Stomach (tissue), 8 donors: ENCODE measurements at regions not wholly inside any gene's neighbourhood (a gene's known extent, or its start where the extent isn't known, plus 50 kb on each side); places are given as distances from the start of the nearest gene placed in this dataset.

ENCODE experiments used
- DNase-seq, 2 donors: peaks; one replicate each; pipeline versions ENCODE4 v3.0.0 to v3.0.0-alpha.2; 2013 to 2019
- H3K27ac ChIP-seq, 5 donors: fragments of 200-600 bp in 4 of 5; sonication (generic) in 4 of 5; one replicate each; pipeline ENCODE4 v1.5.1; 2013 to 2019; ENCODE audit warnings: mild to moderate bottlenecking in 1 of 5, moderate library complexity in 1 of 5
- H3K27me3 ChIP-seq, 3 donors: fragments of 200-600 bp; sonication (generic); one replicate each; pipeline ENCODE4 v1.5.1; 2017 to 2019; ENCODE audit warnings: mixed run types in 1 of 3
- H3K36me3 ChIP-seq, 4 donors: fragments of 200-600 bp; sonication (generic); 1 replicate in 3 of 4; 2 replicates in 1 of 4; pipeline ENCODE4 v1.5.1; 2016 to 2019
- H3K4me1 ChIP-seq, 4 donors: fragments of 200-600 bp; sonication (generic); one replicate each; pipeline ENCODE4 v1.5.1; 2016 to 2019
- H3K4me3 ChIP-seq, 4 donors: fragments of 200-600 bp; sonication (generic) in 3 of 4; one replicate each; pipeline ENCODE4 v1.5.1; 2016 to 2019; ENCODE audit warnings: mild to moderate bottlenecking in 1 of 4
- H3K9me3 ChIP-seq, 4 donors: fragments of 200-600 bp; sonication (generic); one replicate each; pipeline ENCODE4 v1.5.1; 2016 to 2019
- CTCF ChIP-seq, 7 experiments: fragments of 450-650 bp in 4 of 7; fragments of 200-600 bp in 3 of 7; sonication (generic) in 3 of 7; IDR thresholded peaks; one replicate each; pipeline ENCODE4 v1.5.1; 2016 to 2019; ENCODE audit warnings: antibody characterized with exemption in 7 of 7, control low read depth in 2 of 7, mild to moderate bottlenecking in 1 of 7
- EP300 ChIP-seq: sonication (generic); formaldehyde crosslinking; IDR thresholded peaks from one replicate; pipeline ENCODE4 v1.6.1; 2017; ENCODE audit warnings: antibody characterized with exemption
- POLR2A ChIP-seq, 4 donors: fragments of 450-650 bp; IDR thresholded peaks; one replicate each; pipeline ENCODE4 v1.6.1; 2016; ENCODE audit warnings: antibody characterized with exemption in 4 of 4, control low read depth in 2 of 4, mild to moderate bottlenecking in 1 of 4, moderate library complexity in 1 of 4
- POLR2AphosphoS5 ChIP-seq, 3 donors: sonication (generic); formaldehyde crosslinking; IDR thresholded peaks; one replicate each; pipeline ENCODE4 v1.6.1; 2016; ENCODE audit warnings: antibody characterized with exemption in 3 of 3
- WGBS, 5 donors: extraction: QIAGEN DNeasy Blood & Tissue Kit in 3 of 5; methylation state at CpG; one replicate each; pipeline versions ENCODE4 v1.1.5 to v1.1.7; 2013 to 2018; 5-methylcytosine and 5-hydroxymethylcytosine counted together
- intact Hi-C: fragments of 100-400 bp; cut with DNase I; formaldehyde crosslinking; loops from one replicate; pipeline ENCODE4 v1.15.1; 2023; ENCODE audit warnings: low total_unique reads
- donor health status: healthy with polysubstance abuse.
- donor health status: Bipolar disorder and iron deficiency.
- donor health status: healthy.

DNA sequence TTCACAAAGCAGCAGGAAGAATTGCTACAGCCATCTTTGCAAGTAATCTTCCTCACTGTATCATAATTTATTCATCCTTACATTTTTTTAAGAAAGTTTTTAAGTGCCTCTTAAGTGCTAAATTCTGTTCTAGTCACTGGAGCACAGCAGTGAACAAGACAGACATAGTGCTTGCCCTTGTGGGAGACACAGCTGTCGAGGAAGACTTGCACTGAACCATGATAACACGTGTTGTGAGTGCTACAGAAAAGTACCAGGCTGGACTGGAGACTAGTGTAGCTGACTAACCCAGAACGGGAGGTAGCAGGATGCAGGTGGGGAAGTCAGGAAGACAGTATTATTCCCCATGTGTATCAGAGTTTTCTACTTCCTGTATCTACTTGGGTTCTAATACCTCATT is 300.6 kb downstream of the TBL1XR1 start:
- 72 to 89% (median 75%) methylated on average over 3 of the region's 3 CpGs for WGBS, 5 donors
- Histone ChIP-seq H3K36me3 (no peaks in the 10 kb centered on the region), H3K4me3 (no peak overlapping the region), H3K4me1 (no peaks in the 10 kb centered on the region), H3K9me3 (no peaks in the 10 kb centered on the region), H3K27me3 (no peaks in the 10 kb centered on the region), H3K27ac (no peak overlapping the region)
- DNase-seq = no peak
- intact Hi-C loops = no loop called here
- TF ChIP-seq EP300 (no peak), POLR2A (IDR thresholded peaks at IDR 0.05) (no peak), POLR2AphosphoS5 (IDR thresholded peaks at IDR 0.05) (no peak), CTCF (IDR thresholded peaks at IDR 0.05) (no peak)

GRCh38 chr3:176896165-176896564 is 301.1 kb downstream of the TBL1XR1 start:
- Histone ChIP-seq H3K36me3 (no peaks in the 10 kb centered on the region), H3K4me1 (no peaks in the 10 kb centered on the region), H3K27me3 (no peaks in the 10 kb centered on the region), H3K27ac (no peak overlapping the region), H3K9me3 (no peaks in the 10 kb centered on the region), H3K4me3 (no peak overlapping the region)
- peak in 1 of 2 donors; percentile 57 for DNase-seq
- intact Hi-C loops = no loop called here
- no peak for TF ChIP-seq CTCF (IDR thresholded peaks at IDR 0.05)
- TF ChIP-seq POLR2A (IDR thresholded peaks at IDR 0.05) = no peak
- TF ChIP-seq POLR2AphosphoS5 (IDR thresholded peaks at IDR 0.05) = no peak
- no peak for TF ChIP-seq EP300
- WGBS, 5 donors = 41 to 75% (median 63%) methylated on average over 3 of the region's 3 CpGs

GRCh38 chr3:176879710-176880109 is 317.6 kb downstream of the TBL1XR1 start:
- Histone ChIP-seq H3K36me3 (no peaks in the 10 kb centered on the region), H3K4me1 (no peaks in the 10 kb centered on the region), H3K9me3 (peaks cover 0 to 36% (median 6%) of the 10 kb centered on the region in 4 donors), H3K27me3 (no peaks in the 10 kb centered on the region), H3K27ac (no peak overlapping the region), H3K4me3 (no peak overlapping the region)
- intact Hi-C loops = loop anchor here (10.0 kb wide), 1 partner anchor 65 kb away; no protein-coding TSS in a partner anchor
- 85 to 100% (median 95%) methylated on average over 1 of the region's 1 CpG for WGBS, 5 donors
- no peak for TF ChIP-seq POLR2AphosphoS5 (IDR thresholded peaks at IDR 0.05)
- TF ChIP-seq CTCF (IDR thresholded peaks at IDR 0.05) = no peak
- no peak for TF ChIP-seq EP300
- TF ChIP-seq POLR2A (IDR thresholded peaks at IDR 0.05) = no peak
- no peak for DNase-seq

- Histone ChIP-seq H3K27me3 (no peaks in the 10 kb centered on the region), H3K4me3 (no peak overlapping the region), H3K4me1 (peaks cover 0 to 10% (median 0%) of the 10 kb centered on the region in 4 donors), H3K27ac (no peak overlapping the region), H3K36me3 (no peaks in the 10 kb centered on the region), H3K9me3 (peaks cover 0 to 13% (median 0%) of the 10 kb centered on the region in 4 donors)
- 74 to 100% (median 81%) methylated on average over 1 of the region's 1 CpG for WGBS, 5 donors
- intact Hi-C loops = loop anchor here (10.0 kb wide), 1 partner anchor 72 kb away; no protein-coding TSS in a partner anchor
- no peak for DNase-seq
- TF ChIP-seq POLR2AphosphoS5 (IDR thresholded peaks at IDR 0.05) = no peak
- TF ChIP-seq CTCF (IDR thresholded peaks at IDR 0.05) = no peak
- TF ChIP-seq POLR2A (IDR thresholded peaks at IDR 0.05) = no peak
- no peak for TF ChIP-seq EP300
Observed at GRCh38 chr3:176873261-176873660, 324.0 kb downstream of the TBL1XR1 start.
